ENCODE measurements at regions not wholly inside any gene's neighbourhood (a gene's known extent, or its start where the extent isn't known, plus 50 kb on each side); places are given as distances from the start of the nearest gene placed in this dataset.
"Not testable (repeated sequence)": the region's sequence is repeated elsewhere in the genome, so short reads cannot be mapped to it uniquely, and the experiment has no call there.

- Mint-ChIP-seq H3K27ac (no peak overlapping the region), H3K27me3 (no peaks in the 10 kb centered on the region), H3K4me1 (no peaks in the 10 kb centered on the region), H3K4me3 (no peak overlapping the region), H3K36me3 (ENCODE audit: low read depth) (no peaks in the 10 kb centered on the region), H3K9me3 (peaks cover 6% of the 10 kb centered on the region)
- ChIA-PET POLR2A (no interaction called here), CTCF (no interaction called here)
- no peak for TF ChIP-seq CTCF (IDR thresholded peaks at IDR 0.05)
- ATAC-seq (ENCODE audit: low read depth) (no peak), DNase-seq (no peak)
- intact Hi-C loops (cut with micrococcal nuclease), result no loop called here
Observed at GRCh38 chr4:33980361-33980760, 2264.0 kb downstream of the ARAP2 start.

DNA sequence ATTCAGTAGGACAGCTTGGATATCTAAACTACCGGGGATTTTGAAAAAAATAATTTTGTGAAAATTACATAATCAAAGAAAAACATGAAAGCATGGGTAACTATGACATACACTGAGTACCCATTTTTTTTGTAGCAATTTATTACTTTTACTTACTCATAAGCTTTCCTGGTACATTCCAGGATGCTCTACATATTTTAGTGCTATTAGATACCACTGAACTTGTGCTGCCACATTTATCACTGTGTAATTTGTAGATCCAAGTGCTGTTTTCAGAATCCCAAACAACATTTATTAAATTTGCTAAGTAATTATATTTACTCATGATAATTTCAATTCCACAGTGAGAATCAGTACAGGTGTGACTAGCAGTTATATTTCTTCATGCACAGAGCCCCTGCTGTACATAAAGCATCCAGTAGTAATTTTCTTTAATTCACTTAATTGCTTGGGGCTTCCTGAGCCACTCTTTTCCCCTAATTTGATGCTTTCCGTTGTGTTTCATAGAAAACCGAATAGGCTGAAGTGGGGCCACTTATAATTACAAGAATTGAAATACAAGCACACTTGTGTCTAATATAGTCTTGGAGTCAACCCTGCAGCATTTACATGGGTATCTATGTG, 2254.4 kb downstream of the ARAP2 start:
- ATAC-seq (ENCODE audit: low read depth), result no peak
- TF ChIP-seq CTCF (IDR thresholded peaks at IDR 0.05), result no peak
- ChIA-PET CTCF (no interaction called here), POLR2A (no interaction called here)
- no peak for DNase-seq
- no peak overlapping the region for H3K27ac Mint-ChIP-seq
- H3K4me3 Mint-ChIP-seq, result no peak overlapping the region
- no peaks in the 10 kb centered on the region for H3K27me3 Mint-ChIP-seq
- H3K4me1 Mint-ChIP-seq, result no peaks in the 10 kb centered on the region
- no peaks in the 10 kb centered on the region for H3K9me3 Mint-ChIP-seq
- intact Hi-C loops (cut with micrococcal nuclease), result no loop called here
- no peaks in the 10 kb centered on the region for H3K36me3 Mint-ChIP-seq (ENCODE audit: low read depth)

- no peak overlapping the region for H3K27ac Mint-ChIP-seq
- no peak for DNase-seq
- no peaks in the 10 kb centered on the region for H3K27me3 Mint-ChIP-seq
- no peaks in the 10 kb centered on the region for H3K4me1 Mint-ChIP-seq
- no peak overlapping the region for H3K4me3 Mint-ChIP-seq
- ChIA-PET POLR2A (no interaction called here), CTCF (no interaction called here)
- no peak for ATAC-seq (ENCODE audit: low read depth)
- H3K36me3 Mint-ChIP-seq (ENCODE audit: low read depth), result no peaks in the 10 kb centered on the region
- no peak for TF ChIP-seq CTCF (IDR thresholded peaks at IDR 0.05)
- H3K9me3 Mint-ChIP-seq, result peaks cover 6% of the 10 kb centered on the region
- intact Hi-C loops (cut with micrococcal nuclease), result no loop called here
Observed at GRCh38 chr4:33996075-33996718, 2248.1 kb downstream of the ARAP2 start.

GRCh38 chr4:33998291-33998690, 2246.0 kb downstream of the ARAP2 start:
- Mint-ChIP-seq H3K9me3 (peaks cover 6% of the 10 kb centered on the region), H3K36me3 (ENCODE audit: low read depth) (no peaks in the 10 kb centered on the region), H3K27me3 (no peaks in the 10 kb centered on the region), H3K4me3 (no peak overlapping the region), H3K4me1 (no peaks in the 10 kb centered on the region), H3K27ac (no peak overlapping the region)
- no peak for TF ChIP-seq CTCF (IDR thresholded peaks at IDR 0.05)
- POLR2A ChIA-PET, result no interaction called here
- ATAC-seq (ENCODE audit: low read depth) (no peak), DNase-seq (no peak)
- intact Hi-C loops (cut with micrococcal nuclease), result no loop called here
- CTCF ChIA-PET, result no interaction called here

- H3K36me3 Mint-ChIP-seq (ENCODE audit: low read depth), result no peaks in the 10 kb centered on the region
- ChIA-PET POLR2A (no interaction called here), CTCF (no interaction called here)
- DNase-seq (no peak), ATAC-seq (ENCODE audit: low read depth) (no peak)
- no peak for TF ChIP-seq CTCF (IDR thresholded peaks at IDR 0.05)
- no peak overlapping the region for H3K27ac Mint-ChIP-seq
- H3K4me3 Mint-ChIP-seq, result no peak overlapping the region
- no peaks in the 10 kb centered on the region for H3K4me1 Mint-ChIP-seq
- H3K9me3 Mint-ChIP-seq, result peaks cover 6% of the 10 kb centered on the region
- intact Hi-C loops (cut with micrococcal nuclease), result no loop called here
- no peaks in the 10 kb centered on the region for H3K27me3 Mint-ChIP-seq
Observed at GRCh38 chr4:34000356-34000755, 2244.0 kb downstream of the ARAP2 start.

GRCh38 chr4:34006540-34006939, 2237.8 kb downstream of the ARAP2 start:
- ATAC-seq (ENCODE audit: low read depth); intact Hi-C loops (cut with micrococcal nuclease); POLR2A ChIA-PET; DNase-seq; H3K9me3 Mint-ChIP-seq; H3K27me3 Mint-ChIP-seq; H3K4me3 Mint-ChIP-seq; CTCF ChIA-PET; H3K27ac Mint-ChIP-seq; H3K36me3 Mint-ChIP-seq (ENCODE audit: low read depth); H3K4me1 Mint-ChIP-seq: not testable (repeated sequence)

All from activated B cell treated with CpG ODN at 0.5 μM for 24 hours (primary cell).